Activated CD4-positive, alpha-beta T cell treated with anti-CD3 and anti-CD28 coated beads for 4 hours (primary cell): ENCODE measurements at regions not wholly inside any gene's neighbourhood (a gene's known extent, or its start where the extent isn't known, plus 50 kb on each side); places are given as distances from the start of the nearest gene placed in this dataset.
"Not testable (repeated sequence)": the region's sequence is repeated elsewhere in the genome, so short reads cannot be mapped to it uniquely, and the experiment has no call there.

ENCODE experiments used
- DNase-seq, 2 donors: peaks; one replicate each; pipeline ENCODE4 v3.0.0-alpha.2; 2020

DNA sequence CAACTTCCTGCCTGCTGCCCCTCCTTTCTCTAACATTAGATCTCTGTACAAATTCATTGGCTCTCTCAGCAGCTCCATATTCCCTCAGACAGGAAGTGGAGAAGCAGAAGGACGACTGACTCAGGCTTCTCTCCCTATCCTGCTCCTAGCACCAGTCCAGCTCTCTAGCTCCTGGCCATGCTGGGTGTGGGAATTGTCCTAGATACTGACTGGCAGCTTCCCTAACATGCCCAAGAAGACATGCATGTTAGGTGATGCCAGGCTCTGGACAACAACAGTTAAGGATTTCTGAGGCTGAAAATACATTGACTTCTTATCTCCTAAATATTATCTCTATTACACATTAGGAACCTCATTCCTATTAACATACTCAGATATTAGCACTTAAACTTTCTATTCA, 292.9 kb downstream of the IKZF2 start:
- no peak for DNase-seq

DNA sequence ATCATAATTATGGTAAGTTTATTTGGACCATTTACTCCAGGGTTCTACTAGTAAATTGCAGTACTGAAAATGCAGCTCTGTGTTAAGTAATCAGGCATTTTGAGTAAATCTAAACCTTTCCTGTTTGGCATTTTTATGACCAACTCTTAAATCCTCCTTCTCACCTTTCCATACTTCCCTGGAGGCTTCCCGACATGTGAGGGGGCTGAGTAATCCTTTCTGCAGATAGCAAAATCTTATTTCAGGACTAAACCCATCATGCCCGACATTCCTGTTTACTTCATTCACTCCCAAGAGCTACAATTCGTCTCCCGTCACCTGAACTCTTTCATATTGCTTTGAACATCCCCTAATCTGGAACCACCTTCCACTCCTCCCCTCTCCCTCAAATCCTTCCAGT, 296.6 kb downstream of the IKZF2 start:
- DNase-seq = no peak

DNA sequence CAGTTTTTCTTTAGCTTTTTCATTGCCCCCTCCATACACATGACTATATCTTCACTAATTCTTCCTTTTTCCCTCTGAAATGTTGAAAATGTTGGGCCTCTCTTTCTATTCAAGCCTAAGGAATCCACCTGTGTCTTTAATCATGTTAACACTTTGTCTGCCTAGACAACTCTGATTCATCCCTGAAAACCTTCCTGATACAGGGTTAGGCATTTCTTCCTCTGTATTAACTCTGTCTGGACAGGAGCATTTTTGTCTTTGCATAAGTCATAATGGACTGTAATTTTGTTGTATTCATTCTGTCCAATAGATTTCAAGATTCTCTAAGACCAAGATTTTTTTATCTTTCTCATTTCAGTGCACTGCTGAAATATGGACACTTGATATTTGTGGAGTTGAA, 297.3 kb downstream of the IKZF2 start:
- no peak for DNase-seq

DNA sequence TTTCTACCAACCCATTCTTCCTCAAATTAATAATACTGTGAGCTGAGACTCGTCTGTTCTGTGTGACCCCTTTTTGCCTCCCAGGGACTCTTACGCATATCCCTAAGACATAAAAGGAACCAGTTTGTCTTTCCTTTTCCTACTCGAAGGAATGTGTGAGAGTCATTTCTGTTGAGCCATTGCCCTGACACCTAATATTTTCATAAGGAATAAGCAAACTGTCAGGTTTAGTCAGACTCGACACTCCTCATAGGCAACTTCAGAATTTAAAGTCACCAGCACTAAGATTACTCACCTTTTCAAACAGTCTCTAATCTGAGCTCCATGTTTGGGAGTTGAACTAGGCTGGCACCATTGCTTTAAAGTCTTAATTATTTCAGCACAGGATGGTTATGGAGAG, 305.5 kb downstream of the IKZF2 start:
- DNase-seq = no peak

DNA sequence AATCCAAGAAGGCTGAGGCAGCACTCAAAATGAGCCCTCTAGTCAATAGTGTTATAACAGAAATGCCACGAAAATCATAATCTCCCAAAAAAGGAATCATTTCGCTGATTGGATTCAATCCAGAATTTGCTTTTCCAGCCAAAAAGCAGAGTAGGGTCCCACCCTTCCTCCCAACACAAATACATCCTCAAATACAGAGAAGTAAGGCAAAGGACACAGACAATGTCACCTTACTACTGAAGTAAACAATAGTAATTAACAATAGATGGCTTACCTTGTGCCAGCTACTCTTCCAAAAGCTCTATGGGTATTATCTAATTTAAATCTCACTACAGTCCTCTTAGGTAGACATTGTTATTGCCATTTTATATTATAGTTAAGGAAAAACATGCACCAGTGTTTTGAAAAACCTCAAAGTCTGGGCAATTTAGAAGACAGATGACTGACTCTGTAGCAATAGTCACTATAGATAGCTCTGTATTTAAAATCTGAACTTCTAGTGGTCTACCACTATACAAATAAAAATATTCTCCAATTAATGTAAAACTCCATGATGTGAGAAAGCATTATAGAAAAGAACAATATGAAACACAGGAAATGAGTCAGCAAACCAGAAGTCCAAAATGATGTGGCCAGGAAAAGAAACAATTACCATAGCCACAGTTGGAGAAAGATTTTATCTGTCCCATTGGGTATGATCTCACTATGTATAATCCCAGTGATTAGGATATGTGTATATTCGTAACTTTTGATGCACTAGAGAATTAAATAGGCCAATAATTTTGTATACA, 305.0 kb upstream of the ERBB4 start:
- DNase-seq = no peak

DNA sequence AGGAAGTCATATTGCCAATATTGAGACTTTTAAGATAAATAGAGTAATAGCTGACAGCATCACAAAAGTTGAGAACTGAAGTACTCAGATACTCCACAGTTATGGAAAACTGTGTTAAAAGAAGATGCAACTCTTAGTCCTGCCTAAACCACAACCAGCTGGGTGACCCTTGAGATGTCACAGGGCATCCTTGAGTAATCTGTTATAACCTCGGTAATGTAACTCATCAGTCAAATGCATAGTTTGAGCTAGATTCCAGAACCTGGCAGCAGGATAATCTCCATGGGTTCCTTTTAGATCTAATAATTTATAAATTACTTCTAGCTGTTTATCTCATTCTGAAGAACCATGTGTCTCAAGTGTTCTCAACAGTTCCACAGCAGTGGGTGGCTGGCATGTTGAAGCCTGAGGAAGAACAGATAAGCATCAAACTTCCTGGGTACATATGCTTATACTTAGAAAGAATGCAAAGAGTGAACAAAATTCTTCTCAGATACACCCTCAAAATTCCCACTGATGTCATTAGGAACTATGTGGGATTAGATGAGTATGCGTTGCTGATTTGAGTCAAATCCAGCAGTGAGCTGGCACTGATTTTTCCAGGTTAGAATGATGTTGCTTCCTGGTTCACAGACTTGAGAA, 304.1 kb upstream of the ERBB4 start:
- no peak for DNase-seq

DNA sequence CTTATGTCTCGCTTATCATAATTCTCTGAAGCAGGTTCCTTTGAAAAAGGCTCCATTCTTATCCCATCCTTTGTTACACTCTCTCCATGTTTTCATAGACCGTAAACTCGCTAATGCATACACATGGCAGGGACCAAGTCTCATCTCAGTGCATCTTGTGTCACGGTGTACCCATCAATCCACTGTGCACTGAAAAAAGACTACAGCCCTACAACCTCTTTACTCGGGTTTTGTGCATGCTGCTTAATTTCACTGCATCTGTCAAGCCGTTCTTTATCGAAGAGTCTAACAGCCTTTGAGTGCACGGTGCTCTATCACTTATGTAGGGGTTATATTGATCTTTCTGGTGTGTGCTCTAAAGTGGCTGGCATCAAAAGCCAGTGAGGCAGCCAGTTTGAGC, 302.9 kb upstream of the ERBB4 start:
- no peak for DNase-seq

DNA sequence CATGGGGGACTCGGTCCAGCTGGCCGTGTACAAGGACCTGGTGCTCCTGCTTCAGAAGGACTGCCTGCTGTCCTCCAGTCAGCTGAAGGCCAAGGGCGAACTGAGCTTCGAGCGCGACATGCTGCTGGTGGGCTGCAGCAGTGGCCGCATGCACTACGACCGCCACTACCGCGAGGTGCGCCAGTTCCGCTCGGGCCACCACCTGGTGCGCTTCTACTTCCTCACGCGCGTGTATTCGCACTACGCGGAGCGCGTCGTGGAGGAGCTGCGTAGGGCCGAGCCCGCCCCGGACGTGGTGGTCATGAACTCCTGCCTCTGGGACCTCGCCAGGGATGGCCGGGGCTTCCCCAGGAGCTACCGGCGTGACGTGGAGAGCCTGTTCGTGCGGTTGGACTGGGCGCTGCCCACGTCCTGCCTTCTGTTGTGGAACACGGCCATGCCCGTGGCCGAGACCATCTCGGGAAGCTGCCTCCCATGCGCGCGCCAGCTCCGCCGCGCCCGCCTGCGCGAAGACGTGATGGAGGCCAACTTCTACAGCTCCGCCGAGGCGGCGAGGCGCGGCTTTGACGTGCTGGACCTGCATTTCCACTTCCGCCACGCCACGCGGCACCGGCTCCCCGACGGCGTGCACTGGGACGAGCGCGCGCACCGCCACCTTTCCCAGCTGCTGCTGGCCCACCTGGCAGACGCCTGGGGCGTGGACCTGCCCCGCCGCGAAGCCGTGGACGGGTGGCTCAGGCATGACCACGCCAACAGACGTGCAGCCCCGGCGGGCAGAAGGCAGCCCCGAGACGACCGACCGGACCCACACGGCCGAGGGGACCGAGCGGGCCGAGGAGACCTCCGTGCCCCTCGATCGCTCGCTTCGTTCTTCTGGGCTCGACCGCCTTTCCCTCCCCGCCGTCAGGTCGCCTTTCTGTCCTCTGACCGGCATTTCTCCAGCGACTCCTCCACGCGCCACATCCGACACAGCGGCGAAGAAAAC, 293.9 kb upstream of the ERBB4 start:
- DNase-seq = no peak

DNA sequence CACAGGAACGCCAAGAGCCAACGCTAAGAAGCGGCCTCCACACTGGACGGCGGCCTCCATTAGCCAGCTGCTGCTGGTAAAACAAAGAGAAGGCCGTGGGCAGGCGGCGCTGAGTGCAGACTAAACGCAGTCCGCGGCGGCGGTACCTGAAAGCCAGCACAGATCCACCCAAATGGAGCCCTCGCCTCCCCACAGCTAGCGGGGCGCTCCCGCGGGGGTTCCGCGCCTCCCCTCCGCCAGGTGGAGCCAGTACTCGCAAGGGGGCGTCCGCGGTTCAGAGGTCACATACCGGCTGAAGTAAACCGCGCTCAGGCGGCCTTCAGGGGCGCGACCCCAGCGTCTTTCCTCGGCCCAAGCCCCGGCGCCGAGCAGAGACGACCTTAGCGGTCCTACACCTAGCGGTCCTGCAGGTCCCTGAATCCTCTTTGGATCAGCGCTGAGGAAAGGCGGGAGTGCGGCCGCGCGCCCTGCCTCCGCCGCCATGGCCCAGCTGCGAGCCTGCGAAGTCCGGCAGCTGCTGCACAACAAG, 293.1 kb upstream of the ERBB4 start:
- DNase-seq = no peak

DNA sequence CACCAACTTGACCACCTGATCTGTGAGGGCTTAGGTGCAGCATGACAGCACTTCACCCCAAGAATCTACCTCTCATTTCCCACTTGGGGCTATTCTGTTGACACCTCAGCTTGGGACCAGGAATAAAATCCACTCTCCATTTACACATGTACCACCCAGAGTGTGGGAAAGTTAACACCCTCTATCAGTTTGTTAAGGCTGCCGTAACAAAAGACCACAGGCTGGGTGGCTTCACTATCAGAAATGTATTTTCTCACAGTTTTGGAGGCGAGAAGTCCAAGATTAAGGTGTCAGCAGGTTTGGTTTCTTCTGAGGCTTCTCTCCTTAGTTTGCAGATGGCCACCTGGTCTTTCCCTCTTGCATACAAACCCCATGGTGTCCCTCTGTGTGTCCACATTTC, 277.7 kb upstream of the ERBB4 start:
- DNase-seq = no peak

DNA sequence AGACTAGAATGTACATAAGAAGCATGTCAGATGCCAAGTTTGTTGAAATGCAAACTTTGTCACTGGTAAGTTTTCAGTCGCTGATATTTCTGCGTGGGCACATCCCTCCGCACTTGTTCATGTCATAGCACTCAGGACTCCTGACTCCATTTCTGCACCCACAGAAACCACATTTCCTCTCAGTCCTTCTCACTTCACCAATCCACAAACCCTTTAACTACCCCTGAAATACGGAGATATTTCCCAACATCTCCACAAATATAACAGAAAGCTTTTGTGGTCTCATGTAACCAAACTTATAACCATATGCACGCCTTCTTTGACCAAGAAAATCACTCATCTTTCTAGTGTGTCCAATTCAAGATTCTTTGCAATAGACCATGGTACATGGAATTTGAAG, 276.9 kb upstream of the ERBB4 start:
- DNase-seq = no peak

DNA sequence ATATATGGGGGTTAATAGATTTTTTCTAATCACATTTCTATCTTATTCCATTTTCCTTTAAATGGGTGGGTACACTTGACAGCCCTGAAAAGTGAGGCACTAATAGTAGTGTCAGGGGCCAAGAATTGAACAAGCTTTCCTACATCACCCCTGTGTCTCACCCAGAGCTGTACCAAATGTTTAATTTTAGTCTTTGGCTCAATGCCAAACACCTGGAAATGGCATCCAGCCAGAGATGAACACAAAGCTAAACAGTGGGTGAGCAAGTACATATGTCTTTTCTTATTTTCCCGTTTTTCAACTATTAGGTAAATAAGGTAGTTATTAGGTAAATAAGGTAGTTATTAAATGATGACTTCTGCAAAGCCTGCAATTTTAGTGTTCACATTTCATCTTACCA, 276.3 kb upstream of the ERBB4 start:
- DNase-seq = no peak

DNA sequence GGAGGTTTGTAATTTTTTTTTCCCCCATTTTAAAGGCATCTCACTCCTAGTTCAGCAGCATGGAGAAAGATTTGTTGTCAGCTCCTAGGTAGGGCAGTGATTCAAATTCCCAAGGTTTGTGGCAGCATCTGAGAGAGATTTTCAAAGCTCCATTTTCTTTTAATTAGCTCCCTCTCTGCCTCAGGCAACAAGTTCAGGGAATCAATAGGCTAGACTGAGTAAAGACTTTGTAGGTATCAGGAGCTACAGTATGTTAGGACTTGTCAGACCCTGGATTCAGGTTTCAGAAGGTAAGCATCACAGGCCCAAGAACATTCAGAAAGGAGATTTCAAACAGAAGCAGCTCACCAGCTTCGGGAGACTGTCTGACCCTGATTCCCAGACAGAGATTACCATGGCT, 273.3 kb upstream of the ERBB4 start:
- no peak for DNase-seq

DNA sequence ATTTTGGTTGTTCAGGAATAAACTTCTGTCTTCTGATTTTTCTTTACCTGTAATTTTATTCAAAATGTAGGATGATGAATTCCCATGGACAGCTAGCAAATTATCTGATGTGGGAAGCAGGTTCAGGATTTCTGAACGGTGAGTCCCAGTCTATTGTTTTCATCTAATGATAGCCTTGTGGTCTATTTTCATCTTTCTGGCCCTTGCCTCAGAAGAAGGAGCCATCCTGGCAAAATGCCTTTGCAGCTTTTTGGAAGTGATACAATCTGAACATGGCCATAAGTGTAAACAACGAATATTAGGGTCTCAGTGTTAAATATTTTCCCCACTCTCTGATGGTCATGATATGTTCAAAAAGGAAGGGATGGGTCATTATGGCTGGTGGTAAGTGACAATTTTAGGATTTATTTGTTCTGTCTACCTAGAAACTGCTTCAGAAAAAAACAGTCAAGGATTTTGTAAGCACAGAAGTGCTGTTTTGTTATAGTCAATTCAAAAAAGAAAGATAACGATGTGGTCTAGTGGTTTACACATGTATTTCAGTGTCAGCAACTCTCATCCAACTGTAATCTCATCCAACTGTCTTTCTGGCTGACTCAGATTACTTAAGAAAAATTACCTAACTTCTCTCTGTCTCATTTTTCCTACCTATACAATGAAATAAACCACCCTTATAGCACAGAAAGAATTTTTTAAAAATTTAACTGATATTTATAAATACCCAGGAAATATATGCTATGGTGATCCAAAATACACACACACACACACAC, 272.6 kb upstream of the ERBB4 start:
- DNase-seq = no peak

DNA sequence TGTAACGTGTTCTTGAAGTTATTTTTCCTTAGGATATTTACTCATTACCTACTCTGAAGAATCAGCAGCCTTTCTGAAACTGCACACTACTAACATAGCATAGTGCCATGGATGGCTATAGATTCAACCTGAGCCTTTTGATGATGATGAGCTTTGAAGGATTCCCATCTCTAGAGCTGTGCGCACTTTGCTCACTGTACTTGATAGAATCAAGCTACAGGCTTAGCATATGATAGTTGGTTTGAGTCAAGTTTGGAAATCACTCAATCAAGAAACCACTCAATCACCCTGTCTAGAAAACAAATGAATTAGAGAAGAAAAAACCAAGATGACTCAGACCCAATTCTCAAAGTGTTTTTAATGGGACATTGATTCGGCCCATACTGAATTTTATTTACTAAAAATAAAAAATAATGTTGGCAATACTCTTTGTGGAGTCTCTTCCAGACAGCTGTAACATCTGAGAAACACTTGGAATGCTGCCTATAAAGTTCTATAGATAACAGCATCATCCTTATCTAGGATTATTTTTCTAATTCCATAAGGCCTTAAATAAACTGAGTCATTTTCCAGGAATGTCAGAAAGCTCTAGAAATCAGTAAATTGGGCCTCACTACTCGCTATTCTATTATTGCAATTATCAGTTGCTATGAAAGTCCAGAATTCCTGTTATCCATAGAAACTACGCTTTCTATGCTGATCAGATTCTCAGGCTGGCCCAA, 259.0 kb upstream of the ERBB4 start:
- no peak for DNase-seq

DNA sequence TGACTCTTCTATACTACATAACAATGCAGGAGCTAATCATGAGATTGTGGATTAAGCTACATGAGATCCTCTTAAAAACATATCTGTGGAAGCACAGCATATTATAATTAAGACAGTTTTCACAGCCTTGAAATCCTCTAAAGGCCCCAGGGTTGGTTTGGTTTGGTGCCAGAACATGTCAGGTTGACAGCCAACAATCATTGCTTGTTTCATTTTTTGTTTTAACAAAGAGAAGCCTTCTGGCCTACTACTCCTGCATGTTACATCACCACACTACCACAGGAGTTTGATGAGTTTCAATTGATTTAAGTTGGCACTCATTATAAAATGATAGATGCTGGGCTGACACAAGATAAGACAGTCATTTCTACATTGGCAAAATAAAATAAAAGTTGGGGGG, 255.9 kb upstream of the ERBB4 start:
- no peak for DNase-seq

DNA sequence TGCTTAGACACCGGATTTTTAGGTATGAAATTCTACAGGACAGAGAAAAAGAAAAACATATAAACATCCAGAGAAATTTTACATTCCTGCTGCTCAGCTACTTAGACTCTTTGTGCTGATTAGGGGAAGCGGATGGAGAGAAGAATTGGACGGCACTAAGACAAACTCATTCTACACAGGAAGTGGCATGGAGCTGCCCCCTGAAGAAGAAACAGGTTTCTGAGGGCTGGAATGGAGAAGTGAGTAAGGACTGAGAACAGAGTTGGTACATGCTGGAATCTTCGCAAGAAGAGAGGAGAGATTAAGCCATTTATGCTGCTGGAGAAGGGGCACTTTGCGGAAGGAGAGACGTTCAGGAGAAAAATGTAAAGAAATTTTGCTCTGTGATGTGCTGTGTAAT, 253.0 kb upstream of the ERBB4 start:
- no peak for DNase-seq

DNA sequence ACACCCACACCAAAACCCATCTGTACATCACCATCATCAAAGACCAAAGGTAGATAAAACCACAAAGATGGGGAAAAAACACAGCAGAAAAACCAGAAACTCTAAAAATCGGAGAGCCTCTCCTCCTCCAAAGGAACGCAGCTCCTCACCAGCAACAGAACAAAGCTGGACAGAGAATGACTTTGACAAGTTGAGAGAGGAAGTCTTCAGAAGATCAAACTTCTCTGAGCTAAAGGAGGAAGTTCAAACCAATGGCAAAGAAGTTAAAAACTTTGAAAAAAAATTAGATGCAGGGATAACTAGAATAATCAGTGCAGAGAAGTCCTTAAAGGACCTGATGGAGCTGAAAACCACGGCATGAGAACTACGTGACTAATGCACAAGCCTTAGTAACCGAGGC, 247.5 kb upstream of the ERBB4 start:
- DNase-seq = not testable (repeated sequence)

DNA sequence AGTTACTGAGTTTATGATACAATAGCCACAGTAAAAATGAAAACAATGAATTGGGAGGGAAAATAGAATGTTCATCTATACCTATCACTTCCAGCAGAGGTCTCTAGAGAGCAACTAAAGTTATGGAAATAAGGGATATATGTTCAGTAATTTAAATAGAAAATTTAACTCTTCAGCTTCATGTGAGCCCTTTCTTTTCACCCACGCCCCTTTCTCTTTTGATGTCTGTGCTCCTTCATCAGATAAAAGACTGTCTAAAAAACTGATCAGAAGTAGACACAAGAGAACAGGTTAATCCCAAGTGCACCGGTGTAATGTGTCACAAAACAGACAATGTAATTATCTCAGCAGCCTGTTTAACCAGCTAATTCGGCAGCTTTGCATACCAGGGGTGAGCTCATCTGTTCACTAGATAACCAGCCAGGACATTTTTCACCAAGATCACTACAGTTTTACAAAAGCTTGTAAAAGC, 238.5 kb upstream of the ERBB4 start:
- DNase-seq = no peak

DNA sequence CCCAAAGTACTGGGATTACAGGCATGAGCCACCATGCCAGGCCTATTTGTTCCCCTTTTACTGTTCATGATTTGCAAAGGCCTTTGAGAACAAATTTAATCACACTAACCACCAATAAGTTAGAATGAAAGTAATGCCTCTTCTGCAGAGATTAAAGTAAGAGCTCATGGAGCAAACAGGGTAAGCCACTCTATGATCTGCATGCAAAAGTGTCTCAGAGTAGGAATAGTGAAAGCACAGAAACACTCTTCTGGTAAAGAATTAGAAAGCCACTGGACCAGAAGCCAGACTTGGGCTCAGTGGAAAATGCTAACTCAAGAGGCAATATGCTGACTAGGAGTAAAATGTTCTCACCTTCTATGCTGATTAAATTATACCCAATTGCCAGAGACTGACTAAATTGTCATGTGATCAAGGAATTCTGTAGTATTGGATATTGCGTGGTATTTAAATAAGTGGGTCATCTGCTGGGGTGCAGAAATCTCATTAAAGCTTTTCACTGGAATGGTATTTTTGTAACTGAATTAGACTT, 235.3 kb upstream of the ERBB4 start:
- no peak for DNase-seq

DNA sequence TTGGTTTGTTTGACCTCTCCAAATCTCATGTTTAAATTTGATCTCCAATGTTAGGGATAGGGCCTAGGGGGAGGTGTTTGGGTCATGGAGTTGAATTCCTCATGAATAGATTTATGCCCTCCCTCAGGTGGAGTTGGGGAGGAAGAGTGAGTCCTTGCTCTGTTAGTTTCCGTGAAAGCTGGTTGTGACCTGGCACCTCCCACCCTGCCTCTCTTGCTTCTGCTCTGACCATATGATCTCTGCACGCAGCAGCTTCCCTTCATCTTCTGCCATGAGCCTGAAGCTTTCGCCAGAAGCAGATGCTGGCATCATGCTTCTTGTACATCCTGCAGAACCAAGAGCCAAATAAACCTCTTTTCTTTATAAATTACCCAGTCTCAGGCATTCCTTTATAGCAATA, 231.6 kb upstream of the ERBB4 start:
- DNase-seq = no peak

DNA sequence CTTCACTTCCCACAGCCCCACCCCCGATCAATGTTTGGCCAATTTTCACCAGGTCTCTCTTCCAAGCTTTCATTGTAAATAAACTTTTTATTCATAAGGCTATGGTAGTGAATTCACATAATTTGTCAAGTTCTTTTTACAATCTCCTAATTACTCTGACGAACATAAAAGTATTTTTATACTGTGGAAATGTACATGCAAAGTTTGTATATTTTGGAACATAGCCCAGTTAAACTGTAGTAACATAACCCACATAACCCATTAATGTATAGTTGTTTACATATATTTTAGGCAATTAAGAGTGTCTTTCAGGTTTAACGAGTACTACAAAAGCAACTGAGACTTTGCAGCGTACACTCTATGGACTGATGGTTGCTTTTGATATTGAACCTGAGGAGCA, 228.3 kb upstream of the ERBB4 start:
- DNase-seq = no peak
